ENCODE measurements at regions not wholly inside any gene's neighbourhood (a gene's known extent, or its start where the extent isn't known, plus 50 kb on each side); places are given as distances from the start of the nearest gene placed in this dataset.

- no peak for TF ChIP-seq CTCF (IDR thresholded peaks at IDR 0.05; ENCODE audit: insufficient read depth, low read depth, low read length, missing control alignments)
- no peak overlapping the region for H3K4me3 ChIP-seq (ENCODE audit: low read depth, low read length)
- no peak for DNase-seq (ENCODE audit: low read depth)
Observed at GRCh38 chr12:54736549-54736948, 88.4 kb upstream of the DCD start.

- no peak overlapping the region for H3K4me3 ChIP-seq (ENCODE audit: low read depth, low read length)
- no peak for TF ChIP-seq CTCF (IDR thresholded peaks at IDR 0.05; ENCODE audit: insufficient read depth, low read depth, low read length, missing control alignments)
- DNase-seq (ENCODE audit: low read depth): no peak
Observed at GRCh38 chr12:54734196-54734950, 86.2 kb upstream of the DCD start.

- no peak for DNase-seq (ENCODE audit: low read depth)
- H3K4me3 ChIP-seq (ENCODE audit: low read depth, low read length): no peak overlapping the region
- TF ChIP-seq CTCF (IDR thresholded peaks at IDR 0.05; ENCODE audit: insufficient read depth, low read depth, low read length, missing control alignments): peak; percentile 3
Observed at GRCh38 chr12:54725233-54725843, 77.2 kb upstream of the DCD start.

- DNase-seq (ENCODE audit: low read depth): peak; percentile 53
Observed at GRCh38 chr12:54723379-54724256, 75.5 kb upstream of the DCD start.

GRCh38 chr12:54721312-54721711 lies 73.1 kb upstream of the DCD start:
- H3K4me3 ChIP-seq (ENCODE audit: low read depth, low read length): no peak overlapping the region
- no peak for TF ChIP-seq CTCF (IDR thresholded peaks at IDR 0.05; ENCODE audit: insufficient read depth, low read depth, low read length, missing control alignments)
- DNase-seq (ENCODE audit: low read depth): no peak

More at GRCh38 chr12:54723379-54724256, 75.5 kb upstream of the DCD start:
- no peak overlapping the region for H3K4me3 ChIP-seq (ENCODE audit: low read depth, low read length)
- peak; percentile 65 for TF ChIP-seq CTCF (IDR thresholded peaks at IDR 0.05; ENCODE audit: insufficient read depth, low read depth, low read length, missing control alignments)

- DNase-seq (ENCODE audit: low read depth): no peak
- no peak overlapping the region for H3K4me3 ChIP-seq (ENCODE audit: low read depth, low read length)
- no peak for TF ChIP-seq CTCF (IDR thresholded peaks at IDR 0.05; ENCODE audit: insufficient read depth, low read depth, low read length, missing control alignments)
Observed at GRCh38 chr12:54719691-54720090, 71.5 kb upstream of the DCD start.
